Large intestine (tissue), 3 donors: ENCODE measurements at regions not wholly inside any gene's neighbourhood (a gene's known extent, or its start where the extent isn't known, plus 50 kb on each side); places are given as distances from the start of the nearest gene placed in this dataset.

ENCODE experiments used
- DNase-seq, 2 donors: peaks; one replicate each; pipeline versions ENCODE4 v3.0.0 to v3.0.0-alpha.2; 2013
- H3K27ac ChIP-seq: one replicate; pipeline ENCODE4 v1.5.1; 2013; ENCODE audit warnings: low read length
- H3K27me3 ChIP-seq: 2 replicates; pipeline ENCODE4 v1.6.1; 2013; ENCODE audit warnings: low read length; ENCODE audit not compliant: control insufficient read depth, insufficient read depth
- H3K36me3 ChIP-seq: 2 replicates; pipeline ENCODE4 v1.6.1; 2013; ENCODE audit warnings: low read length; ENCODE audit not compliant: control insufficient read depth, insufficient read depth
- H3K4me1 ChIP-seq: one replicate; pipeline ENCODE4 v1.6.1; 2013; ENCODE audit warnings: low read length; ENCODE audit not compliant: control insufficient read depth, insufficient read depth
- H3K4me3 ChIP-seq: one replicate; pipeline ENCODE4 v1.5.1; 2013; ENCODE audit warnings: low read length
- H3K9me3 ChIP-seq: one replicate; pipeline ENCODE4 v1.6.1; 2013; ENCODE audit warnings: mild to moderate bottlenecking, low read depth, low read length, moderate library complexity; ENCODE audit not compliant: control insufficient read depth
- WGBS: methylation state at CpG from one replicate; pipeline ENCODE4 v1.1.5; 2013; ENCODE audit warnings: low lambda C conversion rate; ENCODE audit not compliant: insufficient coverage; 5-methylcytosine and 5-hydroxymethylcytosine counted together

- Histone ChIP-seq H3K27ac (no peak overlapping the region), H3K4me3 (no peak overlapping the region), H3K9me3 (no peaks in the 10 kb centered on the region), H3K27me3 (no peaks in the 10 kb centered on the region), H3K4me1 (no peaks in the 10 kb centered on the region), H3K36me3 (no peaks in the 10 kb centered on the region)
- DNase-seq: no peak
- 29% methylated on average over 2 of the region's 5 CpGs for WGBS
These were observed 282.3 kb downstream of the TFEC start for GRCh38 chr7:115748123-115748738.

GRCh38 chr7:115747174-115747573 is 283.4 kb downstream of the TFEC start:
- Histone ChIP-seq H3K36me3 (no peaks in the 10 kb centered on the region), H3K4me1 (no peaks in the 10 kb centered on the region), H3K27ac (peak overlapping the region; percentile 32), H3K9me3 (no peaks in the 10 kb centered on the region), H3K27me3 (no peaks in the 10 kb centered on the region), H3K4me3 (no peak overlapping the region)
- 27% methylated on average over 2 of the region's 4 CpGs for WGBS
- peak in 1 of 2 donors; percentile 15 for DNase-seq

GRCh38 chr7:115740043-115740442 is 290.5 kb downstream of the TFEC start:
- Histone ChIP-seq H3K9me3 (no peaks in the 10 kb centered on the region), H3K27ac (no peak overlapping the region), H3K4me3 (no peak overlapping the region), H3K27me3 (no peaks in the 10 kb centered on the region), H3K4me1 (no peaks in the 10 kb centered on the region), H3K36me3 (no peaks in the 10 kb centered on the region)
- no peak for DNase-seq

GRCh38 chr7:115734641-115735040 is 295.9 kb downstream of the TFEC start:
- no peak overlapping the region for H3K27ac ChIP-seq
- 92% methylated on average over 2 of the region's 3 CpGs for WGBS
- DNase-seq: no peak
- no peaks in the 10 kb centered on the region for H3K4me1 ChIP-seq
- H3K27me3 ChIP-seq: no peaks in the 10 kb centered on the region
- no peaks in the 10 kb centered on the region for H3K9me3 ChIP-seq
- H3K36me3 ChIP-seq: no peaks in the 10 kb centered on the region
- H3K4me3 ChIP-seq: no peak overlapping the region

GRCh38 chr7:115731796-115732471 is 298.6 kb downstream of the TFEC start:
- WGBS: 80% methylated on average over 1 of the region's 4 CpGs
- Histone ChIP-seq H3K4me1 (no peaks in the 10 kb centered on the region), H3K4me3 (no peak overlapping the region), H3K27me3 (no peaks in the 10 kb centered on the region), H3K9me3 (no peaks in the 10 kb centered on the region), H3K36me3 (no peaks in the 10 kb centered on the region), H3K27ac (no peak overlapping the region)
- DNase-seq: no peak

GRCh38 chr7:115728518-115728917 is 302.0 kb downstream of the TFEC start:
- WGBS: no CpG with 5 or more reads among the region's 2 CpGs
- H3K4me1 ChIP-seq: no peaks in the 10 kb centered on the region
- H3K27ac ChIP-seq: no peak overlapping the region
- H3K36me3 ChIP-seq: no peaks in the 10 kb centered on the region
- no peaks in the 10 kb centered on the region for H3K27me3 ChIP-seq
- DNase-seq: no peak
- no peak overlapping the region for H3K4me3 ChIP-seq
- H3K9me3 ChIP-seq: no peaks in the 10 kb centered on the region

- Histone ChIP-seq H3K36me3 (no peaks in the 10 kb centered on the region), H3K4me1 (no peaks in the 10 kb centered on the region), H3K27ac (no peak overlapping the region), H3K27me3 (no peaks in the 10 kb centered on the region), H3K9me3 (no peaks in the 10 kb centered on the region), H3K4me3 (no peak overlapping the region)
- WGBS: 49% methylated on average over 3 of the region's 3 CpGs
- peak in 1 of 2 donors; percentile 24 for DNase-seq
These were observed 306.0 kb downstream of the TFEC start for GRCh38 chr7:115724400-115725056.

- Histone ChIP-seq H3K27ac (no peak overlapping the region), H3K4me1 (no peaks in the 10 kb centered on the region), H3K9me3 (no peaks in the 10 kb centered on the region), H3K27me3 (no peaks in the 10 kb centered on the region), H3K4me3 (no peak overlapping the region), H3K36me3 (no peaks in the 10 kb centered on the region)
- no peak for DNase-seq
- 79% methylated on average over 2 of the region's 4 CpGs for WGBS
These were observed 308.1 kb downstream of the TFEC start for GRCh38 chr7:115722302-115722977.

- no peak for DNase-seq
- Histone ChIP-seq H3K27ac (no peak overlapping the region), H3K4me1 (no peaks in the 10 kb centered on the region), H3K9me3 (no peaks in the 10 kb centered on the region), H3K36me3 (no peaks in the 10 kb centered on the region), H3K4me3 (no peak overlapping the region), H3K27me3 (no peaks in the 10 kb centered on the region)
- 80% methylated on average over 2 of the region's 5 CpGs for WGBS
These were observed 309.0 kb downstream of the TFEC start for GRCh38 chr7:115721293-115722217.

GRCh38 chr7:115719963-115720362 is 310.6 kb downstream of the TFEC start:
- no peak overlapping the region for H3K27ac ChIP-seq
- WGBS: 82% methylated on average over 5 of the region's 5 CpGs
- H3K4me3 ChIP-seq: no peak overlapping the region
- no peak for DNase-seq
- no peaks in the 10 kb centered on the region for H3K27me3 ChIP-seq
- H3K4me1 ChIP-seq: no peaks in the 10 kb centered on the region
- no peaks in the 10 kb centered on the region for H3K9me3 ChIP-seq
- no peaks in the 10 kb centered on the region for H3K36me3 ChIP-seq
